ENCODE measurements at regions not wholly inside any gene's neighbourhood (a gene's known extent, or its start where the extent isn't known, plus 50 kb on each side); places are given as distances from the start of the nearest gene placed in this dataset.

GRCh38 chr3:159763602-159764489, 224.8 kb upstream of the IL12A start:
- in situ Hi-C loops (cut with MboI; ENCODE audit: low pct_ligation_motif_present in 1 of 4, low pct_unique_long_range_greater_than_20kb in 1 of 4, low sequenced_read_pairs in 3 of 4) (no loop called here), intact Hi-C loops (cut with DNase I; ENCODE audit: low total_unique reads) (loop anchor here (5.0 kb wide), 1 partner anchor 38 kb away; no protein-coding TSS in a partner anchor)
- H3K27me3 ChIP-seq: peaks cover 5% of the 10 kb centered on the region
- H3K36me3 ChIP-seq: no peaks in the 10 kb centered on the region
- peak overlapping the region; percentile 92 to 95 (median 94) for H3K27ac ChIP-seq
- 1% methylated on average over 65 of the region's 80 CpGs; no CpG with 5 or more reads in 1 of the 2 donors for WGBS, 2 donors (ENCODE audit: low coverage in 1 of 2)
- H3K4me3 ChIP-seq: peak overlapping the region; percentile 50 to 69 (median 62)
- peak; percentile 63 to 88 (median 87) for TF ChIP-seq POLR2AphosphoS5 (IDR thresholded peaks at IDR 0.05)
- peak; percentile 44 for TF ChIP-seq POLR2A (IDR thresholded peaks at IDR 0.05)
- TF ChIP-seq EP300 (IDR thresholded peaks at IDR 0.05; ENCODE audit: low read depth): peak; percentile 13
- peak; percentile 30 to 81 (median 44) for TF ChIP-seq CTCF (IDR thresholded peaks at IDR 0.05)
- no peaks in the 10 kb centered on the region for H3K9me3 ChIP-seq
- H3K4me1 ChIP-seq: peaks cover 0 to 35% (median 14%) of the 10 kb centered on the region in 4 donors
- DNase-seq: peak; percentile 81

GRCh38 chr3:159764490-159765029, 224.1 kb upstream of the IL12A start:
- DNase-seq: no peak
- in situ Hi-C loops (cut with MboI; ENCODE audit: low pct_ligation_motif_present in 1 of 4, low pct_unique_long_range_greater_than_20kb in 1 of 4, low sequenced_read_pairs in 3 of 4): no loop called here
- intact Hi-C loops (cut with DNase I; ENCODE audit: low total_unique reads): loop anchor here (5.0 kb wide), 1 partner anchor 38 kb away; no protein-coding TSS in a partner anchor
- Histone ChIP-seq H3K4me1 (peaks cover 0 to 35% (median 14%) of the 10 kb centered on the region in 4 donors), H3K4me3 (peak overlapping the region; percentile 50 to 69 (median 62)), H3K27ac (peak overlapping the region; percentile 92 to 95 (median 94)), H3K27me3 (peaks cover 5% of the 10 kb centered on the region), H3K36me3 (no peaks in the 10 kb centered on the region), H3K9me3 (no peaks in the 10 kb centered on the region)
- TF ChIP-seq POLR2AphosphoS5 (IDR thresholded peaks at IDR 0.05) (no peak), POLR2A (IDR thresholded peaks at IDR 0.05) (peak; percentile 38), EP300 (IDR thresholded peaks at IDR 0.05; ENCODE audit: low read depth) (no peak), CTCF (IDR thresholded peaks at IDR 0.05) (no peak)
- WGBS, 2 donors (ENCODE audit: low coverage in 1 of 2): 1% methylated on average over 41 of the region's 51 CpGs; no CpG with 5 or more reads in 1 of the 2 donors

- peak; percentile 66 for DNase-seq
- TF ChIP-seq POLR2AphosphoS5 (IDR thresholded peaks at IDR 0.05): peak; percentile 53 to 76 (median 72)
- TF ChIP-seq CTCF (IDR thresholded peaks at IDR 0.05): no peak
- TF ChIP-seq EP300 (IDR thresholded peaks at IDR 0.05; ENCODE audit: low read depth): peak; percentile 45
- TF ChIP-seq POLR2A (IDR thresholded peaks at IDR 0.05): peak; percentile 35
- Histone ChIP-seq H3K36me3 (no peaks in the 10 kb centered on the region), H3K4me1 (peaks cover 0 to 35% (median 14%) of the 10 kb centered on the region in 4 donors), H3K27ac (peak overlapping the region; percentile 92 to 95 (median 94)), H3K27me3 (peaks cover 5% of the 10 kb centered on the region), H3K4me3 (peak overlapping the region; percentile 50 to 69 (median 62)), H3K9me3 (no peaks in the 10 kb centered on the region)
- intact Hi-C loops (cut with DNase I; ENCODE audit: low total_unique reads) (no loop called here), in situ Hi-C loops (cut with MboI; ENCODE audit: low pct_ligation_motif_present in 1 of 4, low pct_unique_long_range_greater_than_20kb in 1 of 4, low sequenced_read_pairs in 3 of 4) (no loop called here)
- 1% methylated on average over 45 of the region's 47 CpGs; no CpG with 5 or more reads in 1 of the 2 donors for WGBS, 2 donors (ENCODE audit: low coverage in 1 of 2)
Measured at GRCh38 chr3:159765030-159765859, 223.4 kb upstream of the IL12A start.
